ENCODE measurements at regions not wholly inside any gene's neighbourhood (a gene's known extent, or its start where the extent isn't known, plus 50 kb on each side); places are given as distances from the start of the nearest gene placed in this dataset.

- DNase-seq: no peak
These were observed 251.7 kb upstream of the TYRP1 start for GRCh38 chr9:12441506-12441905.

- no peak for DNase-seq
These were observed 244.9 kb upstream of the TYRP1 start for GRCh38 chr9:12448246-12448645.

DNA sequence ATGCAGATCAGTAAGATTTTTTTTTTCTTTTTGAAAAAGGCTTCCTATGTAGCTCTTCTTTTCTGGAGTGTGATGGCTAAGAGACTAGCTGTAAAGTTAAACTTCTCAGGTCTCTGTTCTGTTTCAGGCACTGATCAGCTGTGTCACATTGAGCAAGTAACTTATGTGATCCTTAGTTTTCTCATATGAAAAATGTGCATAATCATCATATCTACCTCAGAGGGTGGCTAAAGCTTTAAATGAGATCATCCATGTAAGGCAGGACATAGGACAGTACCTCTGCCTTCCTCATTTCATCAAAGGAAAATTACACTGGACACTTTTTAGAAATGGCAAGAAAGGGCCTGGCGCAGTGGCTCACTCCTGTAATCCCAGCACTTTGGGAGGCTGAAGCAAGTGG, 235.9 kb upstream of the TYRP1 start:
- DNase-seq: no peak

GRCh38 chr9:12461763-12462460, 231.3 kb upstream of the TYRP1 start:
- DNase-seq: no peak

DNA sequence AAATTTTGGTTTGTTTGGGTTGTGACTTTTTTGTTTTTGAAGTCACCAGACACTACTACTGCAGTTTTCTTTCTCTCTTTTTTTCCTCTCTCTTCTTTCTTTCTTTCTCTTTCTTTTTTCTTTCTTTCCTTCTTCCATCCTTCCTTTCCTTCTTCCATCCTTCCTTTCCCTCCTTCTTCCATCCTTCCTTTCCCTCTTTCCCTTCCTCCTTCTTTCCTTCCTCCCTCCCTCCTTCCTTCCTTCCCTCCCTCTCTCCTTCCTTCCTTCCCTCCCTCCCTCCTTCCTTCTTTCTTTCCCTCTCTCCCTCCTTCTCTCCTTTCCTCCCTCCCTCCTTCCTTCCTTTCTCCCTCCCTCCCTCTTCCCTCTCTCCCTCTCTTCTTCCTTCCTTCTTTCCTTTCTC, 230.3 kb upstream of the TYRP1 start:
- DNase-seq: no peak

- DNase-seq: no peak
These were observed 229.5 kb upstream of the TYRP1 start for GRCh38 chr9:12463641-12464040.

DNA sequence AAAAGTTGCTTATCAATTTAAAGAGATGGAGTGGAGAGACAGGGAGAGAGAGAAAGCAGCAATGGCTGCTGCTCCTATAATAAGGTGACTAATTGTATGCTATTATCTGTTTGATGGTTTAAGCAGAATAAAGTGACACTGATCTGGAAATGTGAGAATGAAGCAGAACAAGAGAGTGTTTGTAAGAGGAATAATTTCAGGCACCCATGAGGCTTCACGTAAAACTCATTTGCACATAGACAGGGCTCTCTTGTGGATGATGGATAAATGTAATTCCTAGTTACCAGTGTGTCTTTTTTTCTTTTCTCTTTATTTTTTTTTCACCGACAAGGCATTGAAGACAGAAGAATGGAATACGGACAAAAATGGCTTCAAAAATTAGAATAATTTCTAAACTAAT, 228.8 kb upstream of the TYRP1 start:
- no peak for DNase-seq

GRCh38 chr9:12464910-12465512, 228.2 kb upstream of the TYRP1 start:
- DNase-seq: peak; percentile 25

DNA sequence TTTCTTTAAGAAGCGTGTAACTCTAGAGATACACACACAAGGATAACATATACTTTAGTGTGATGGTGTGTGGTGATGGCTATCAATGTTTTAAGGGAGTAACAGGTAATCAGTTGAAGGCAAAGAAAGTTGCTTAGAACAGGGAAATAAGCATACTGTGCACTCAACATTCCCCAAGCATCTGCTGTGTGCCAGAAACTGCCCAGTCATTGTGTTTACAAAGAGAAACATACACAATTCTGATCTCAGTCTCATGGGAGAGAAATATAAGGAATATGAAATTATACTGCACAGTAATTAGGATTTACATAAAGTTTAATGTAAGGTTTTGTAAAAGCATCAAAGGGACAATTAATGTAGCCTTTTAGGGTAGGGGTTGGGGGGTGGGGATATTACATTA, 224.1 kb upstream of the TYRP1 start:
- no peak for DNase-seq

DNA sequence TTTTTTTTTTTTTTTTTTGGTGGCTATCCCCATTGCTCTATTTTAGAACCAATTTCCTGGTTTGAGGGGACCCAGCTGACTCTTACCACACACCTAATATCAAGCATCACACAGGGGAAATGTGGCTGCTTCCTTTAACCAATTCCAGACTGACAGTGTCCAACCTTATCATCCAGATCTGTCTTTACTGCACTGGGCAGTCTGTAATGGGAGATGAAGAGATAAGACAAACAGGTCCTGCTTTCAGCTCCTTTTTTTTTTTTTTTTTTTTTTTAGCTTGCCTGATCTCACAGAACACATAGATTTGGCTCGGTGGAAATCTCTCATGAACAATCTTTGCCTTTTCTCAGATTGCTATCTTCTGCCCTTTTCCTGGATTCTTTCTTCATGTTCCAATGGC, 198.8 kb upstream of the TYRP1 start:
- no peak for DNase-seq

DNA sequence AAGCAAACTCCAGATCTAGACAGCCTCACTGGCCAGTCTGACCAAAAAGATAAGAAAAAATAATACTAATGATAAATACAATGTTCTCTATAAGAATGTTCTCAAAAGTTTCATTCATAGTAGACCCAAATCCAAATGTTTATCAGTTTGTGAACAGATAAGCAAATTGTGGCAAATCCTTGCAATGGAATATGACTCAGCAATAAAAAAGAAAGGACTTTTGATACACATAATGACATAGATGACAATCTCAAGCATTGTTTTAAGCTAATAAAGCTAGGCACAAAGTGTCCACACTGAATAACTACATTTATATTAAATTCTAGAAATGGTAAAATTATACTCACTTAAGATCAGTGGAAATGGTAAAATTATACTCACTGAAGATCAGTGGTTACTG, 195.4 kb upstream of the TYRP1 start:
- DNase-seq: no peak

DNA sequence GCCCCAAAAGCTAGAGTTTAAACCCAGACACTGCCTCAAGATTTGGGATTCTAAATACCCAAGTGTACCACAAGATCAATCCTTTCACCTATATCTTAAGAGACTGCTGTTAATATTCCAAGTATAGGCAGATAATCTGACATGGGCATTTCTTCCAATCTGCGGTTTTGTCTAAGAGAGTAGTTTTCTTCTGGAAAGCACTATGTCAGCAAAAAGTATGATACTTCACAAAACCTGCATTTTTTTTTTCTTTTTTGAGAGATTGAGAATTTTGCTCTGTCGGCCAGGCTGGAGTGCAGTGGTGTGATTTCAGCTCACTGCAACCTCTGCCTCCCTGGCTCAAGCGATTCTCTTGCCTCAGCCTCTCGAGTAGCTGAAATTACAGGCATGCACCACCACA, 190.7 kb upstream of the TYRP1 start:
- DNase-seq: no peak

DNA sequence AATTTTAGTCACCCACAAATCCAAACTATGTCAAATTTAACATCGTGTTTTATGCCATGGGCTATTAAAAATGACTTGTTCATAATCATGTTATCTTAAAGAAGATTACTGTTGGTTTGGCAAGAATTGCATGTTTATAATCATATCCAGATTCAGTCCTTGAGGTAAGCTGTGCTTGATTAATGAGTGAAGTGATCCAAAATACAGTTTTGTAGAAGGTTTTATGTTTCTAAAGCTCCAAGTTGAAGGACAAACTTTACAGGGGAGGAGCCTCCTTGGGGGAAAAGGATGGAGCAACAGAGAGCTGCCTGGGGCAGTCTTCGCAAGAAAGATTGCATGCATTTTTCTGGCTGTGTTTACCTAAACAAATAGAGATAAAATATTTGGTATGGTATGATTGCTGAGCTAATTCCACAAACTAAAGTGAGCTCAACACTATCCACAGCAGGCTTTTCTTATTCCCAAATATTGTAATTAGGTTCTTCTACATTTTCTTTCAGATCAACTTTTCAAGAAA, 189.5 kb upstream of the TYRP1 start:
- no peak for DNase-seq

- no peak for DNase-seq
These were observed 182.6 kb upstream of the TYRP1 start for GRCh38 chr9:12510551-12510950.

GRCh38 chr9:12511726-12512125, 181.5 kb upstream of the TYRP1 start:
- DNase-seq: no peak

DNA sequence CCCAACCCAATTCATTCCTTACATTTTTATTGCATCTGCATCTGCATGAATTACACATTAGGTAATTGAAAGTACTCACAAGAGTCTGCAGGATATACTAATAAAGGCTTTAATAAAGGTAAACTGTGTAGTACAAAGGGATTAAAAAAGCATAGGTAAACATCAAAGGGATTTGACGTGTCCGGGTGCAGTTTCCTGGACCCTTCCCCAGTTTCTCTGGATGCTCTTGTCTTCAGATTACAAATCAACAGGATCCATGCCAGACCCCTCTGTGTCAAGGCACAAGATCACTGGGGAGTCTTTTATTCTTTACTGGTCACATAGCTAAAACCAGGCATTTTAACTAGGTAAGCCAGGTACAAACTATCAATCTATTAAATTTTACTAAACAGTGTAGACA, 177.2 kb upstream of the TYRP1 start:
- DNase-seq: no peak

GRCh38 chr9:12516573-12516972, 176.6 kb upstream of the TYRP1 start:
- DNase-seq: no peak

DNA sequence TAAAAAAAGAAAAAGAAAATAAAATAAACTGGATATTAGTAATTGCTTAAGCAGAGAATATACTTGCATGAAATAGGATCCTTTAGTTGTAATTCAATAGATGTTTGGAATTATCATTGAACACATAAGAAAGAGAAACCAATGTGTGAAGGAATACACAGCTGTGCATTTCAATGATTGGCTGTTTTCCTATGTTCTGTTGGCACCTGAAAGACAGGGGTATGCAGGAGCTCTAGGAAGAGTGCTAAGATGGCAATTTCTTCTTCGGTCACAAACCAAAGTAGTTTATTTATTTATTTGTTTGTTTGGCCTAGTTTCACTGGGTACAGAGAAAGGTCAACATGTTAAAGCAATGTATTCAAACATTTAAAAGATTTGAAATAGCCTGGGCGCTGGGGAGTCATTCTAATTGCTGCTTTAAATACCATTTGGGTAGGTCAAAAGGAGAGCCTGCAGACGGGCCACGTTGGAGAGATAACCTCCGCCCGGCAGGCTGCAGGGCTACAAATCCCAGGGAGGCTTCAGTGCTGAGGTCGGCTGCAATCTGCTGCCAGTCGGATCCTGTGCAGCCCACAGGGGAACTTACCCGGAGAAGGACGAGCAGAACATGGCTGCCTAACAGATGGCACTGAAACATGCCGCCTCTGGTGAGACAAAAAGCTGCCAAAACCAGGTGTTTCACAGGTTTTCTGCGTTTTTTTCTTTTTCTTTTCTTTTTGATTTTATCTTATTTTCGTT, 154.2 kb upstream of the TYRP1 start:
- DNase-seq: no peak

GRCh38 chr9:12539580-12539975, 153.6 kb upstream of the TYRP1 start:
- no peak for DNase-seq

GRCh38 chr9:12544700-12545099, 148.5 kb upstream of the TYRP1 start:
- no peak for DNase-seq

- DNase-seq: peak; percentile 11
These were observed 138.5 kb upstream of the TYRP1 start for GRCh38 chr9:12554636-12555035.

GRCh38 chr9:12566404-12567090, 126.6 kb upstream of the TYRP1 start:
- DNase-seq: no peak
